Tibial nerve (tissue), 4 donors: ENCODE measurements at regions not wholly inside any gene's neighbourhood (a gene's known extent, or its start where the extent isn't known, plus 50 kb on each side); places are given as distances from the start of the nearest gene placed in this dataset.

ENCODE experiments used
- EP300 ChIP-seq, 2 donors: sonication (generic); formaldehyde crosslinking; IDR thresholded peaks; one replicate each; pipeline ENCODE4 v1.6.1; 2017; ENCODE audit warnings: antibody characterized with exemption in 2 of 2, mild to moderate bottlenecking in 1 of 2
- POLR2A ChIP-seq, 2 donors: fragments of 450-650 bp; IDR thresholded peaks; one replicate each; pipeline ENCODE4 v1.6.1; 2017; ENCODE audit warnings: antibody characterized with exemption in 2 of 2, mild to moderate bottlenecking in 2 of 2, moderate library complexity in 2 of 2
- TF ChIP-seq, protein P1 (sequence below), 5 experiments: fragments of 200-600 bp in 3 of 5; fragments of 450-650 bp in 2 of 5; sonication (generic) in 3 of 5; IDR thresholded peaks; one replicate each; pipeline ENCODE4 v1.5.1; 2016 to 2019; ENCODE audit warnings: antibody characterized with exemption in 5 of 5, mild to moderate bottlenecking in 3 of 5, moderate library complexity in 2 of 5

DNA sequence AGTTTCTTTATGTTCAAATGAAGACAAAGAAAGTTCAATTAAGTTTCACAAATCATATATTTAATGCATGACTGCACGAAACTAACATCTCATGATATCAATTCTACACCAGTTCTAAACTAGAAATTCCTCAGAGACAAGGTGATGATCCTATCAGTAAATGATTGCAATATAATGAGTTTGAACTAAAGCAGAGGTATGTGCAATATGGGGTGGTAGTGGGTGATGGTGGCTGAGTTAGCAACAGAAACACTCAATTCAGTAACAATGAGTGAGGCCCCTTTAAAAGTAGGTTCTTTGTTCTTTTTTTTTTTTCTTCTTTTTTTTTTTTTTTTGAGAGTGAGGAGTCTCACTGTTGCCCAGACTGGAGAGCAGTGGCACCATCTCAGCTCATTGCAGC is 1551.7 kb upstream of the GOT2 start:
- TF ChIP-seq, protein P1, sequence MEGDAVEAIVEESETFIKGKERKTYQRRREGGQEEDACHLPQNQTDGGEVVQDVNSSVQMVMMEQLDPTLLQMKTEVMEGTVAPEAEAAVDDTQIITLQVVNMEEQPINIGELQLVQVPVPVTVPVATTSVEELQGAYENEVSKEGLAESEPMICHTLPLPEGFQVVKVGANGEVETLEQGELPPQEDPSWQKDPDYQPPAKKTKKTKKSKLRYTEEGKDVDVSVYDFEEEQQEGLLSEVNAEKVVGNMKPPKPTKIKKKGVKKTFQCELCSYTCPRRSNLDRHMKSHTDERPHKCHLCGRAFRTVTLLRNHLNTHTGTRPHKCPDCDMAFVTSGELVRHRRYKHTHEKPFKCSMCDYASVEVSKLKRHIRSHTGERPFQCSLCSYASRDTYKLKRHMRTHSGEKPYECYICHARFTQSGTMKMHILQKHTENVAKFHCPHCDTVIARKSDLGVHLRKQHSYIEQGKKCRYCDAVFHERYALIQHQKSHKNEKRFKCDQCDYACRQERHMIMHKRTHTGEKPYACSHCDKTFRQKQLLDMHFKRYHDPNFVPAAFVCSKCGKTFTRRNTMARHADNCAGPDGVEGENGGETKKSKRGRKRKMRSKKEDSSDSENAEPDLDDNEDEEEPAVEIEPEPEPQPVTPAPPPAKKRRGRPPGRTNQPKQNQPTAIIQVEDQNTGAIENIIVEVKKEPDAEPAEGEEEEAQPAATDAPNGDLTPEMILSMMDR (IDR thresholded peaks at IDR 0.05), result no peak
- TF ChIP-seq EP300 (IDR thresholded peaks at IDR 0.05), result no peak
- no peak for TF ChIP-seq POLR2A (IDR thresholded peaks at IDR 0.05)
